UCSD-AML1 (cell line): ENCODE measurements at regions not wholly inside any gene's neighbourhood (a gene's known extent, or its start where the extent isn't known, plus 50 kb on each side); places are given as distances from the start of the nearest gene placed in this dataset.

Experiments
- DNase-seq: peaks from one replicate; lab custom pipeline; 2025; ENCODE audit not compliant: unreplicated experiment; lab: John Stamatoyannopoulos, UW

DNA sequence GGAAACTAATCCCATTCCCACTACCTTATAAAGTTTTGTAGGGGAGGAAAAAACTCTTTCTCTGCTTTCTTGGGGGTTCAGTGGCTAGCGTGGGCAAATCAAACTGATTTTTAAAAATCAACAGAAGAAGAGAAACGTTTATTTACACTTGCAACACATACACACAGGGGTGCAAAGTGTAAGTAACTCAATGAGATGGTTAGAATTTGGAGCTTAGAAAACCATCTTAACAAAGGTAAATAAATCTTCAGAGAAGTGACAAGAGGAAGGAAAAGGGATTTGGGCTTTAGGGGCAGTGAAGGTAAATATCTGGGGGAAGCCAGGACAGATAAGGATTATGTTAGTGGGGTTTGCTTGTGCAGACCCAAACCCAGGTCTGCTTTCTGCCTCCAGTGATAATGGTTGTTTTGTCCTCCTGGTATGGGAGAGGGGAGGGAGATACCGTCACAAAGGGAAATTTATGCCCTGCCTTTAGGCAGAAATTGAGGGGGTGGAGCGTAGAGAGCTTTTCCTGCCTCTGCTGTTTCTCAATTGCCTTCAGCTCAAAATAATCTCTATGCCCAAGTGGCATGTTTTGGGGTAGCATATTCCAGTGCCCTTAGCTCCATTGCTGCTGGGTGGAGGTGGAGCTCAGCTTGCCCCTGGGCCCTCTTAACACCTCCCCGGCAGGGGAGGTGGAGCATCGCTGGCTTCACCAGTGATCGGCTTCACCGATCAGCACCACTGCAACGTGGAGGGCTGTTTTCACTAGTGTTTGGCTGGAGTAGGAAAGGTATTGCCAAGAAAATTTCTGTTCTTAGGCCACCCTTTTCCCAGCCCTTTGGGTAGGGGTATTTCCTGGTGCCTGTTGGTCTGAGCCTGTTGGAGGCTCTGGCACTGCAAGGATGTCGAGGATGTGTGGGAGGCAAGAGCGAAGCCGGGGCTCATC is 92.2 kb downstream of the TEX51 start:
- no peak for DNase-seq

DNA sequence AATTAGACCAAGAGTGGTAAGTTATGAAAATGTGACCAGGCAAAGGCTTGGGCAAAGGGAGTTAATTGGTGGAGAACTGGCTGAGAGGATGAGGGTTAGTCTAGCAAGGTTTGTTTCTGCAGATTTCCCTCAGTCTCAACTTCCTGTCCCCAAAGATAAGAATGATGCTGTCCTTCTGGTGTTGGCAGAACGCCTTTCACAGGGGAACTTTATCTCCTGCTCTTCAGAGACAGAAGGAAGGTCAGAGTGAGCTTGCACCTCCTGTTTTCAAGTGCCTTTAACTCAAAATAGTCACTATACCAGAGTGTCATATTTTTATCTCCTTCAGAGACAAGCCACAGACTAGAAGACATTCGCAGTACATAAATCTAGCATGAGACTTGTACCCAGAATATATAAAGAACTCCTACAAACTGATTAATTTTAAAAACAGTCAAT is 95.7 kb downstream of the TEX51 start:
- DNase-seq = no peak

DNA sequence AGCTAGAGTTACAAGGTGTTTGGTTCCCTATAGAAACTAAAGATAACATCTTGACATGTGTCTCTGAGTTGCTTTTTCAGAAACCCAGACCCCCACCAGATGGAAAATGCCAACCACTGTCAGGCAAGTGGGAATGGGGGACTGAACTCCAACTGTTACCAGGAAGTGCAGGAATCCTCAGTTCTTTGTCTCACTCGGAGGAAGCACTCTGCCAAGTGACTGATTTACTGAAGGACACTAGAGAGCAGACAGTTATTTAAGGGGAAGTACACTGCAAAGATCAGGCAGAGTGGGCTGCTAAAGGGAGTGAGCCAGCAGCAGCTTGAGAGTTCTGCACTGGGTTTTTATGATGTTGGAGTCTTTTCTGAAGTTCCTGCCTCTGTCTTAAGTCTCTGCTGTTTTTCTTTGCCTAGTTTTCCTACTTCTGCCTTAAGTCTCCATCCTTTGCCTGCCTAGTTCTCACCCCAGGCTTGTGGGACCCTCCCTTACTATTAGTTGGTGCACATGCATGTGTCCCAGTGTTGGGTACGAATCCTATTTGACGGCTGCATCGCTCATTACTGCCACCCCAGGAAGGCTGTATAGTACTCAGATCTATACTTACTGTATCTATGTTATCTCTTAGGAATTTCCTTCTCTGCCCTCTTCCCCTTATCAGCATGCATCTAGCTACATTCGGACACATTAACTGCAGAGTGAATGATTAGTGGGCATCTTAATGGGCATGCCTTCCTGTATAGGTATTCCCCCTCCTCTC is 97.1 kb downstream of the TEX51 start:
- DNase-seq = no peak

DNA sequence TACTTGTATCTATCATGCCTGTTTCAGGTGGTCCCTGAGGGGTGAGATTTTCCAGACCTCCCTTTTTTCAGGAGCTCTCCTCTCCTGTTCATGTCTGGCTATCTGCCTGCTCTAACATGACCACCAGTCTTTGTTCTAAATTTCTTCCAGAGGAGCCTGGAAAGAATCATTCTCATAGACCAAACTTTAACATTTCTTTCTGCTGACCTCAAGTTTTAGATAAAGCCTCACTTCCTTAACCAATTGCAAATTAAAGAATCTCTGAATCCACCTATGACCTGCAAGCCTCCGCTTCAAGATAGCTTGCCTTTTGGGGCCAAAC is 97.6 kb downstream of the TEX51 start:
- no peak for DNase-seq
